Karpas-422 (cell line): ENCODE measurements at regions not wholly inside any gene's neighbourhood (a gene's known extent, or its start where the extent isn't known, plus 50 kb on each side); places are given as distances from the start of the nearest gene placed in this dataset. TPM values are rescaled to one million over a fixed set of nuclear protein-coding genes. Genes with fewer than 3 reads are reported as not detected.
"Not testable (repeated sequence)": the region's sequence is repeated elsewhere in the genome, so short reads cannot be mapped to it uniquely, and the experiment has no call there.

ENCODE experiments used
- DNase-seq: peaks from one replicate; pipeline ENCODE4 v3.0.0-alpha.2; 2015
- H2AFZ ChIP-seq: fragments of 200-600 bp; sonication (generic); 2 replicates; pipeline ENCODE4 v1.6.1; 2014; ENCODE audit warnings: antibody characterized with exemption, low read length, mixed read lengths
- H3K27ac ChIP-seq: fragments of 200-600 bp; sonication (generic); 2 replicates; pipeline ENCODE4 v1.5.1; 2014; ENCODE audit warnings: mild to moderate bottlenecking, low read length, moderate library complexity
- H3K27me3 ChIP-seq: fragments of 200-600 bp; sonication (generic); 2 replicates; pipeline ENCODE4 v1.6.1; 2014; ENCODE audit warnings: low read length, mixed read lengths
- H3K36me3 ChIP-seq: fragments of 200-600 bp; sonication (generic); 2 replicates; pipeline ENCODE4 v1.6.1; 2014; ENCODE audit warnings: low read length, mixed read lengths; ENCODE audit not compliant: insufficient read depth
- H3K4me1 ChIP-seq: fragments of 200-600 bp; sonication (generic); 2 replicates; pipeline ENCODE4 v1.6.1; 2014; ENCODE audit warnings: mild to moderate bottlenecking, low read length, mixed read lengths
- H3K4me2 ChIP-seq: fragments of 200-600 bp; sonication (generic); 2 replicates; pipeline ENCODE4 v1.6.1; 2014; ENCODE audit warnings: low read length, low read depth, mild to moderate bottlenecking; ENCODE audit not compliant: poor library complexity, severe bottlenecking
- H3K4me3 ChIP-seq: fragments of 200-600 bp; sonication (generic); 2 replicates; pipeline ENCODE4 v1.5.1; 2014; ENCODE audit warnings: mild to moderate bottlenecking, antibody characterized with exemption, low read length, mixed read lengths
- H3K79me2 ChIP-seq: fragments of 200-600 bp; sonication (generic); 2 replicates; pipeline ENCODE4 v1.6.1; 2014; ENCODE audit warnings: mild to moderate bottlenecking, low read length, mixed read lengths
- H3K9ac ChIP-seq: fragments of 200-600 bp; sonication (generic); 2 replicates; pipeline ENCODE4 v1.6.0; 2014; ENCODE audit warnings: low read length
- H3K9me2 ChIP-seq: fragments of 200-600 bp; sonication (generic), shearing (Covaris generic); replicated peaks from 2 replicates; pipeline ENCODE4 v1.6.0; 2014; ENCODE audit warnings: mild to moderate bottlenecking, low read length, moderate library complexity; ENCODE audit not compliant: insufficient read depth
- H3K9me3 ChIP-seq: fragments of 300-700, 200-600 bp; sonication (generic); 2 replicates; pipeline ENCODE4 v1.6.1; 2014; ENCODE audit warnings: low read length, mixed read lengths
- H4K20me1 ChIP-seq: fragments of 200-600 bp; sonication (generic); 2 replicates; pipeline ENCODE4 v1.6.1; 2014; ENCODE audit warnings: mild to moderate bottlenecking, antibody characterized with exemption, low read length, low read depth; ENCODE audit not compliant: insufficient read depth
- small RNA-seq: library from RNA; depleted of rRNA; stranded (forward); fragments of <200 nt; gene quantifications from one replicate; pipeline ENCODE3, GENCODE V24; 2014

DNA sequence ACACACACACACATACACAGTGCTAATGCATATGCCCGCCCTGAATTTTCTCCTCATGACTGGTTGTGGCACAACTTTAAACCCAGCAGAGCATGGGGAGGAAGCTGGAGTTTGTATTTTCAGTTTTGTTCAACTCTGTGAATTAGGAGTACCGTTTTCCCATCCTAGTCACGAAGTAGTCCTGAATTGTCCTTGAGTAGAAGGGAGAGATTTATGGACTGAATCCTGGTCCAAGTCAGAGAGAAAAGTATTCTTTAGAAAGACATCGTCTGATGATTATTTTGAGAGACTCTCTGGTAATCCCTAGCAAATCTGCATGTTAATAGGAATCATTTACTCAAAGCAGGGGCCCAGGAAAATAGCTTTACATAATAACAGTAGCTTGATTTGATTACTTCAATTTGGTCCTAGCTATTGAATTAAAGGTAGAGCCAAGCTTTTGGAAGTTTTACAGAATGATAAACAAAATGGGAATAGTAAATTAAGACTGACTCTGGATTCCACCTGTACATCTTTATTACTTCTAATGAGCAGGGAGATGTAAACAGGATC lies 60.5 kb upstream of the OLIG2 start:
- Histone ChIP-seq H4K20me1 (no peaks in the 10 kb centered on the region), H3K9ac (no peak overlapping the region), H3K27ac (no peak overlapping the region), H3K27me3 (no peaks in the 10 kb centered on the region), H3K79me2 (no peaks in the 10 kb centered on the region), H3K4me2 (no peak overlapping the region), H3K9me2 (no peaks in the 10 kb centered on the region), H2AFZ (no peak overlapping the region), H3K4me3 (no peak overlapping the region), H3K9me3 (no peaks in the 10 kb centered on the region), H3K4me1 (no peaks in the 10 kb centered on the region), H3K36me3 (no peaks in the 10 kb centered on the region)
- no peak for DNase-seq

DNA sequence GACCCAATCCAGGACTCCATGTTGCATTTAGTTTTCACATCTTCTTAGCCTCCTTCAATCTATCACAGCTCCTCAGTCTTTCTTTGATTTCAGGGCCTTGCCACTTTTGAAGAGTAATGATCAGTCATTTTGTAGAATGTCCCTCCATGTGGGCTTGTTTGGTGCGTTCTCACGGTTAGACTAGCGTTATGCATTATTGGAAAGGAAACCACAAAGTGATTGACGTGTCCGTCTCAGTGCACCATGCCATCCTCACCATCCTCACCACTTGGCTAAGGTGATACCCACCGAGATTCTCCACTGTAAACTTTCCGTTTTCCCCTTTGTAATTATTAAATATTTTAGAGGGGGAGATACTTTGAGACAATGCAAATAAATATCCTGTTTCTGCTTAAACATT lies 59.6 kb upstream of the OLIG2 start:
- Histone ChIP-seq H3K4me3 (no peak overlapping the region), H4K20me1 (no peaks in the 10 kb centered on the region), H3K27ac (no peak overlapping the region), H3K4me2 (no peak overlapping the region), H3K9me3 (no peaks in the 10 kb centered on the region), H3K27me3 (no peaks in the 10 kb centered on the region), H2AFZ (no peak overlapping the region), H3K79me2 (no peaks in the 10 kb centered on the region), H3K36me3 (no peaks in the 10 kb centered on the region), H3K9ac (no peak overlapping the region), H3K9me2 (no peaks in the 10 kb centered on the region), H3K4me1 (no peaks in the 10 kb centered on the region)
- no peak for DNase-seq

DNA sequence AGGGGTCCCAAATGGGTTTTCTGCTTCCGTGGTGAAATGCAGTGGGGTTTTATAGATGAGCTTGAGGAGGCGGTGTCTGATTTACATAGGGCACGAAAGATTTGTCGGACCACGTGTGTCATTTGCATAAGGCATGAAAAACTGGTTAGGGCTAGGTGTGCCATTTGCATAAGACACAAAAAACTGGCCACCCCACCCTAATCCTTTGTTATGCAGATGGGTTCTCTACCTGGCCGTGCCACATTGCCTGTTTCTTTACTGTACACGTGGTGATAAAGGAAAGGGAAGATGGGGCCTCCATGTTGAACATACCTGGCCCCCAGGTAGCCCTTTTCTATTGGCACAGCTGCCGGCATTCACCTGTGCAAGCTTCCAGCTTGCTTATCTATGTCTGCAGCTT lies 57.6 kb upstream of the OLIG2 start:
- not testable (repeated sequence) for H4K20me1 ChIP-seq, H3K4me2 ChIP-seq, H2AFZ ChIP-seq, H3K9ac ChIP-seq, H3K4me1 ChIP-seq, H3K27ac ChIP-seq, H3K27me3 ChIP-seq, DNase-seq, H3K9me3 ChIP-seq, H3K79me2 ChIP-seq, H3K36me3 ChIP-seq, H3K4me3 ChIP-seq, H3K9me2 ChIP-seq

DNA sequence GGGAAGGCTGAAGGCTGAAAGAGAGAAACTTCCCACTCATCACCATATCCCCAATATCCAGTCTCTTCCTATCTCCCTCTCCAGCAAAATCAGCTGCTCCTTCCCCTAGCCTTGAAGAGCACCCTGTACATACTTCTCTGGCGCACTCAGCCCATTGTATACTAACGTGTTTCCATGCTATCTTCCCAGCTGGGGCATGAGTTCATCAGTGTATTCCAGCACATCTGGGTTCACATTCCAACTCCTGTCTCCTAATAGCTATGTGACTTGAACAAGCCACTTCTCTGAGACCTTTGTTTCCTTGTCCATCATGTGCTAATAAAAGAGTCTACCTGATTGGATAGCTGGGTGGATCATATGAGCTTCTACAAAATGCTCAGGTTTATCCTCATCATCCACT lies 51.1 kb upstream of the OLIG2 start:
- no peak overlapping the region for H3K9ac ChIP-seq

DNA sequence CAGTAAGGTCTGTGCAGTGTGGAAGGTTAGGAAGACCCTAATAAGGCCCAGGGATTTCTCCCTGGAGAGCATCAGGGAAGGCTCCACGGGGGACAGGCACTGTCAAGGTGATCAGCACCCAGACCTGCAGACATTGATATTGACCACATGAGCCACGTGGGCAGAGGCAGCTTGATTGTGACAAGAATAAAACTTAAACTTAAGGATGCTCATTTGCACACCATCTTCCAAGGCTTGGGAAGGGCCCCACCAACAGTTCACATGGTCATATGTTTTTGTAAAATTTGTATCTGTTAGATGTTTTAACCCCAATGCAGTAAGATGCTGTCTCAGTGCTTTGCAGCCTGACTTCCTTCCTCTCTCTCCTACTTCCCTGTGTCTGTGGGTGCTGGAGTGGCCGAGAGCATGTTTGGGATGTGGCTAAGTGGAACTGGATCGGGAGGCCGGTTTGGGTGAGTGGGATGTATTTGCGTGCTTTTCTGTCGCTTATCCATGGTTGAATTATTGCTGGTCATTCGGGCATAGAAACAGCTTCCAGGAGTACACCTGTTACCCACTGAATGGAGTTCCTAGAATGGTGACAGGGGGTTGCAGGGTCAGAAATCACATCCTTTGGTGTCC lies 49.8 kb upstream of the OLIG2 start:
- Histone ChIP-seq H3K4me2 (no peak overlapping the region), H3K9me3 (no peaks in the 10 kb centered on the region), H3K4me1 (no peaks in the 10 kb centered on the region), H3K9ac (no peak overlapping the region), H3K27ac (no peak overlapping the region), H2AFZ (no peak overlapping the region), H3K4me3 (no peak overlapping the region), H3K27me3 (no peaks in the 10 kb centered on the region), H4K20me1 (no peaks in the 10 kb centered on the region), H3K9me2 (no peaks in the 10 kb centered on the region), H3K36me3 (no peaks in the 10 kb centered on the region), H3K79me2 (no peaks in the 10 kb centered on the region)
- DNase-seq, result no peak

More for the DNA sequence above, 51.1 kb upstream of the OLIG2 start:
- H3K9me2 ChIP-seq, result no peaks in the 10 kb centered on the region
- no peaks in the 10 kb centered on the region for H3K79me2 ChIP-seq
- H3K27me3 ChIP-seq, result no peaks in the 10 kb centered on the region
- no peaks in the 10 kb centered on the region for H3K4me1 ChIP-seq
- H3K4me3 ChIP-seq, result no peak overlapping the region
- H3K9me3 ChIP-seq, result no peaks in the 10 kb centered on the region
- no peak for DNase-seq
- no peak overlapping the region for H3K4me2 ChIP-seq
- no peaks in the 10 kb centered on the region for H4K20me1 ChIP-seq
- H2AFZ ChIP-seq, result no peak overlapping the region
- H3K36me3 ChIP-seq, result no peaks in the 10 kb centered on the region
- H3K27ac ChIP-seq, result no peak overlapping the region

Small RNA genes in the stretch of these regions (small RNA-seq; reads per million reads assigned to genes)
- not detected for gene RF00156
